BE2C (cell line): ENCODE measurements at regions not wholly inside any gene's neighbourhood (a gene's known extent, or its start where the extent isn't known, plus 50 kb on each side); places are given as distances from the start of the nearest gene placed in this dataset.

Source experiments
- DNase-seq: peaks from one replicate; pipeline ENCODE4 v3.0.0-alpha.2; 2020
- H3K27me3 ChIP-seq: fragments of 250-450 bp; sonication (Bioruptor Pico); 2 replicates; pipeline ENCODE4 v1.5.1; 2020; ENCODE audit warnings: mild to moderate bottlenecking
- H3K36me3 ChIP-seq: fragments of 250-450 bp; sonication (Bioruptor Pico); 2 replicates; pipeline ENCODE4 v1.5.1; 2020; ENCODE audit warnings: mild to moderate bottlenecking
- H3K4me1 ChIP-seq: fragments of 250-450 bp; sonication (Bioruptor Pico); 2 replicates; pipeline ENCODE4 v1.5.1; 2020
- H3K4me3 ChIP-seq: 2 replicates; pipeline ENCODE4 v1.5.1; 2011; ENCODE audit warnings: low read depth, low read length
- H3K9me3 ChIP-seq: fragments of 250-450 bp; sonication (Bioruptor Pico); 2 replicates; pipeline ENCODE4 v1.5.1; 2020
- CTCF ChIP-seq: IDR thresholded peaks from 2 replicates; pipeline ENCODE4 v1.5.1; 2012; ENCODE audit warnings: mild to moderate bottlenecking, low read depth, low read length

- no peak overlapping the region for H3K4me3 ChIP-seq
- DNase-seq, result no peak
- no peak for TF ChIP-seq CTCF
- H3K36me3 ChIP-seq, result no peaks in the 10 kb centered on the region
- no peaks in the 10 kb centered on the region for H3K27me3 ChIP-seq
- H3K4me1 ChIP-seq, result no peaks in the 10 kb centered on the region
- H3K9me3 ChIP-seq, result no peaks in the 10 kb centered on the region
These were observed 634.9 kb downstream of the EPHA4 start for GRCh38 chr2:220937245-220937644.

GRCh38 chr2:220940646-220941045, 631.5 kb downstream of the EPHA4 start:
- no peak for TF ChIP-seq CTCF
- DNase-seq, result no peak

GRCh38 chr2:220941683-220942082, 630.4 kb downstream of the EPHA4 start:
- Histone ChIP-seq H3K9me3 (no peaks in the 10 kb centered on the region), H3K27me3 (no peaks in the 10 kb centered on the region), H3K4me3 (no peak overlapping the region), H3K4me1 (no peaks in the 10 kb centered on the region), H3K36me3 (no peaks in the 10 kb centered on the region)
- DNase-seq, result no peak
- TF ChIP-seq CTCF, result no peak

More at GRCh38 chr2:220940646-220941045, 631.5 kb downstream of the EPHA4 start:
- H3K4me1 ChIP-seq, result no peaks in the 10 kb centered on the region
- no peaks in the 10 kb centered on the region for H3K27me3 ChIP-seq
- H3K4me3 ChIP-seq, result no peak overlapping the region
- no peaks in the 10 kb centered on the region for H3K36me3 ChIP-seq
- no peaks in the 10 kb centered on the region for H3K9me3 ChIP-seq

GRCh38 chr2:220946552-220946951, 625.6 kb downstream of the EPHA4 start:
- H3K4me3 ChIP-seq, result no peak overlapping the region
- no peaks in the 10 kb centered on the region for H3K27me3 ChIP-seq
- no peaks in the 10 kb centered on the region for H3K9me3 ChIP-seq
- no peak for TF ChIP-seq CTCF
- H3K4me1 ChIP-seq, result no peaks in the 10 kb centered on the region
- H3K36me3 ChIP-seq, result no peaks in the 10 kb centered on the region
- DNase-seq, result no peak

GRCh38 chr2:220948579-220948978, 623.5 kb downstream of the EPHA4 start:
- Histone ChIP-seq H3K9me3 (no peaks in the 10 kb centered on the region), H3K4me3 (no peak overlapping the region), H3K36me3 (no peaks in the 10 kb centered on the region), H3K4me1 (no peaks in the 10 kb centered on the region), H3K27me3 (no peaks in the 10 kb centered on the region)
- no peak for TF ChIP-seq CTCF
- no peak for DNase-seq

- no peak for TF ChIP-seq CTCF
- Histone ChIP-seq H3K36me3 (no peaks in the 10 kb centered on the region), H3K4me3 (no peak overlapping the region), H3K27me3 (no peaks in the 10 kb centered on the region), H3K4me1 (no peaks in the 10 kb centered on the region), H3K9me3 (no peaks in the 10 kb centered on the region)
- no peak for DNase-seq
These were observed 622.6 kb downstream of the EPHA4 start for GRCh38 chr2:220949466-220949865.
